ENCODE measurements at regions not wholly inside any gene's neighbourhood (a gene's known extent, or its start where the extent isn't known, plus 50 kb on each side); places are given as distances from the start of the nearest gene placed in this dataset.

DNA sequence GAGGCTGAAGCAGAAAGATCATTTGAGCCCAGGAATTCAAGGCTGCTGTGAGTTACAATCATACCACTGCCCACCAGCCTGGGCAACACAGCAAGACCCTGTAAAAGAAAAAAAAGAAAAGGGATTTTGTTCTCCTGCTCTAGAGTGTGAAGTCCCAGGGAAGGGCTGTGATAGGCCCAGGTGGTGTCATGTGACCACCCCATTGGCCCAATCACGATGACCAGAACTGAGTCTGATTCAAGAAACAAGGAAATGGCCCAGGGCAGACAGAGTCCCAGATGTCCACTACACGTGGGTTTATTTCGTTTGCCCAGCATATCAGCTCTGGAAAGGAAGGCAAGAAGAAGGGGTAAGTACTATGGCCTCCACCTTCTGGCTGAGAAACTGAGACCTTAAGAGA lies 81.3 kb upstream of the CUX1 start:
- TF ChIP-seq POLR2AphosphoS5 (IDR thresholded peaks at IDR 0.05; ENCODE audit: insufficient read depth, low read depth, low read length): no peak
- TF ChIP-seq, protein P1, sequence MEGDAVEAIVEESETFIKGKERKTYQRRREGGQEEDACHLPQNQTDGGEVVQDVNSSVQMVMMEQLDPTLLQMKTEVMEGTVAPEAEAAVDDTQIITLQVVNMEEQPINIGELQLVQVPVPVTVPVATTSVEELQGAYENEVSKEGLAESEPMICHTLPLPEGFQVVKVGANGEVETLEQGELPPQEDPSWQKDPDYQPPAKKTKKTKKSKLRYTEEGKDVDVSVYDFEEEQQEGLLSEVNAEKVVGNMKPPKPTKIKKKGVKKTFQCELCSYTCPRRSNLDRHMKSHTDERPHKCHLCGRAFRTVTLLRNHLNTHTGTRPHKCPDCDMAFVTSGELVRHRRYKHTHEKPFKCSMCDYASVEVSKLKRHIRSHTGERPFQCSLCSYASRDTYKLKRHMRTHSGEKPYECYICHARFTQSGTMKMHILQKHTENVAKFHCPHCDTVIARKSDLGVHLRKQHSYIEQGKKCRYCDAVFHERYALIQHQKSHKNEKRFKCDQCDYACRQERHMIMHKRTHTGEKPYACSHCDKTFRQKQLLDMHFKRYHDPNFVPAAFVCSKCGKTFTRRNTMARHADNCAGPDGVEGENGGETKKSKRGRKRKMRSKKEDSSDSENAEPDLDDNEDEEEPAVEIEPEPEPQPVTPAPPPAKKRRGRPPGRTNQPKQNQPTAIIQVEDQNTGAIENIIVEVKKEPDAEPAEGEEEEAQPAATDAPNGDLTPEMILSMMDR (IDR thresholded peaks at IDR 0.05; ENCODE audit: extremely low read depth in 1 of 2, insufficient read depth in 1 of 2, low read depth in 1 of 2, low read length in 2 of 2): no peak
- no peak for TF ChIP-seq EZH2 (IDR thresholded peaks at IDR 0.05; ENCODE audit: borderline replicate concordance, low read depth, low read length, severe bottlenecking)
- TF ChIP-seq JUN (IDR thresholded peaks at IDR 0.05; ENCODE audit: borderline replicate concordance, insufficient read depth, insufficient read length, low read depth): no peak
- TF ChIP-seq FOS (IDR thresholded peaks at IDR 0.05; ENCODE audit: borderline replicate concordance, insufficient read depth, low read length): no peak
- TF ChIP-seq GATA2 (IDR thresholded peaks at IDR 0.05; ENCODE audit: insufficient read depth, insufficient read length, low read depth, low read length): no peak
